ENCODE measurements at regions not wholly inside any gene's neighbourhood (a gene's known extent, or its start where the extent isn't known, plus 50 kb on each side); places are given as distances from the start of the nearest gene placed in this dataset.

DNA sequence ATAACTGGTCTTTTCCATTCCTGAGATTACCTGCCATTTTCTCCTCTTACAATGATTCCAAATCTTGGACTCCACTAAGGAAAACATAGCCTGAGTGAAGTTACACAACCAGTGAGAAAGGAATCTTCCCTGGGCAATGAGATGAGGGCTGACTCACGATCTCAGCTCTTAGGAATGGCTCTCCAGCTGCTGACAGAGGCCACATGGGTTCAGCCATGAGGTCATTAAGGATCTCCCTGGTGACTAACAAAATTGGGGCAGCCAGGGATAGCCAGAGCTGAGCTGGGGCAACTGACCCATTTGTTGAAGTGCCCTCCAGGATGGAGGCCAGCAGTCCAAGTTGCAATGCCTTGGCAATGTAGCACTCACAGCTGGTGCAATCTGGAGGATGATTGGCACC, 78.7 kb upstream of the MKLN1 start:
- DNase-seq (ENCODE audit: low read depth), result peak; percentile 70
- TF ChIP-seq, protein P1, sequence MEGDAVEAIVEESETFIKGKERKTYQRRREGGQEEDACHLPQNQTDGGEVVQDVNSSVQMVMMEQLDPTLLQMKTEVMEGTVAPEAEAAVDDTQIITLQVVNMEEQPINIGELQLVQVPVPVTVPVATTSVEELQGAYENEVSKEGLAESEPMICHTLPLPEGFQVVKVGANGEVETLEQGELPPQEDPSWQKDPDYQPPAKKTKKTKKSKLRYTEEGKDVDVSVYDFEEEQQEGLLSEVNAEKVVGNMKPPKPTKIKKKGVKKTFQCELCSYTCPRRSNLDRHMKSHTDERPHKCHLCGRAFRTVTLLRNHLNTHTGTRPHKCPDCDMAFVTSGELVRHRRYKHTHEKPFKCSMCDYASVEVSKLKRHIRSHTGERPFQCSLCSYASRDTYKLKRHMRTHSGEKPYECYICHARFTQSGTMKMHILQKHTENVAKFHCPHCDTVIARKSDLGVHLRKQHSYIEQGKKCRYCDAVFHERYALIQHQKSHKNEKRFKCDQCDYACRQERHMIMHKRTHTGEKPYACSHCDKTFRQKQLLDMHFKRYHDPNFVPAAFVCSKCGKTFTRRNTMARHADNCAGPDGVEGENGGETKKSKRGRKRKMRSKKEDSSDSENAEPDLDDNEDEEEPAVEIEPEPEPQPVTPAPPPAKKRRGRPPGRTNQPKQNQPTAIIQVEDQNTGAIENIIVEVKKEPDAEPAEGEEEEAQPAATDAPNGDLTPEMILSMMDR (conservative IDR thresholded peaks at IDR 0.05; ENCODE audit: low read depth, low read length), result no peak
- H3K4me3 ChIP-seq (ENCODE audit: low read length), result no peak overlapping the region

DNA sequence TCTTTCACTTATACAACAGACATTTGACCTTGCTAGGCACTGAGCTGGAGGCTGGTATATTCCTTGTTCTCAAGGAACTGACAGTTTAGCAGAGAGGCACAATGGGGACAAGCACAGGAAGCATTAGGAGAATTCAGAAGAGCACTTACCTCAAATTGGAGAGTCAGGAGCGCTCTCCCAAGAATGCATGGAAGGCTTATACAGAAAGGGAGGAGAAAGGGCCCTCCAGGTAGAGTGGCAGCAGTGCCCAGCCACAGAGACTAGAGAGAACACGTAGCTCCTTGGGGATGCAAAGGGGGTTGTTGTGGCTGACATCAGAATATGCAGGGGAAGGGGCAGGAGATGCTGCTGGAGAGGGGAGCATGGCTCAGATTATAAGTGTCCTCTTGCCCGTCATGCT, 78.2 kb upstream of the MKLN1 start:
- TF ChIP-seq, protein P1 (conservative IDR thresholded peaks at IDR 0.05; ENCODE audit: low read depth, low read length), result no peak
- no peak overlapping the region for H3K4me3 ChIP-seq (ENCODE audit: low read length)

DNA sequence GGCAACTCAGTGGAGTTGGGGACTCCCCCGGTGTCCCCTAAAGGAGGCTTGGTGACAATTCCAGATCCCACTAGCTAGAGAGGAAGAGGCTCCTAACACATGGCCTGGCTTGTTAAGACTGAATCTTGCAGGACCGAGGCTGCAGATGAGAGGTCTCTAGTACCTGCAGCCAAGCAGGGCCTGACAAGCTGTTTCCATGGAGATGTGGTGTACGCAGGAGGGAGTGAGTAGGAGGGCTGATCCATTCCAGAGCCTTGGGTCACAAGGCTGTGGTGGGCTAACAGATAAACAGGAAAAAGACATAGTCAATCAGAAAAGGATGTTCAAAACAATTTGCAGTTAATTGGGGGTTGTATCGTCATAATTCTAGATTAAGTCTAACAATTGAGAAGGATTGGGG, 77.3 kb upstream of the MKLN1 start:
- DNase-seq (ENCODE audit: low read depth), result peak; percentile 29
- no peak overlapping the region for H3K4me3 ChIP-seq (ENCODE audit: low read length)
- TF ChIP-seq, protein P1 (conservative IDR thresholded peaks at IDR 0.05; ENCODE audit: low read depth, low read length), result no peak

More for the DNA sequence above, 78.2 kb upstream of the MKLN1 start:
- DNase-seq (ENCODE audit: low read depth), result no peak

DNA sequence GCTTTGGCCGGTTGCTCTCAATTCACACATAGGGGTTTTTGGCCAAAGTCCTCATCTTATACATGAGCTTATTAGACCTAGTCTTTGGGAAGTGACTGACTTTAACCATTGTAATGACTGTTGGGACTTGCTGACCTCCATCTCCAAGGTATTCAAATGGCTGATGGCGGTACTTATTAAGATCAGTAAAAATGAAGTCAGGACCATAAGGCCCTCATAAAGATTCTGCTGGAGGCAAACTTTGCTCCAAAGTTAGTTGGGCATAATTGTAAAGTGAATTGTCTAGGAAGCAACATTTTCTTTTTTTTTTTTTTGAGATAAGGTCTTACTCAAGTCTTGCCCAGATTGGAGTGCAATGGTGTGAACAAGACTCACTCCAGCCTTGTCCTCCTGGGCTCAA, 76.3 kb upstream of the MKLN1 start:
- H3K4me3 ChIP-seq (ENCODE audit: low read length), result no peak overlapping the region
- TF ChIP-seq, protein P1 (conservative IDR thresholded peaks at IDR 0.05; ENCODE audit: low read depth, low read length), result no peak
- DNase-seq (ENCODE audit: low read depth), result no peak

DNA sequence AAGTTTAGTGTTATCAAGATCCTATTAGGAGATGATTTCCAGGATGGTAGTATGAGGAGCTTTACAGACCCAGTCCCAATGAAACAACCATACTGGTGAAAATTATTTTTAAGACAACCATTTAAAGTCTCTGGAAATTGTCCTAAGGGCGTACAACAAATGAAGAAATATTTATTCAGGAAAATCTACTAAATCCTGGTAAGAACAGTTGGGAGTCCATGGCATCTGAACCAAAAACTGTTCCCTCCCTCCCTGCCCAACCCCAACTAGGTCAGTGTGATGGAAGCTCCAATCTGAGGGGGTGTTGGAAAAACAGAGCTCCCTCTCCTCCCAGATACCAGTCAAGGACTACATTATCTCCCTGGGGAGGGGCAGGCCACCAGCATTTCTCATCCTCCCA, 74.7 kb upstream of the MKLN1 start:
- TF ChIP-seq, protein P1 (conservative IDR thresholded peaks at IDR 0.05; ENCODE audit: low read depth, low read length), result no peak
- no peak overlapping the region for H3K4me3 ChIP-seq (ENCODE audit: low read length)
- no peak for DNase-seq (ENCODE audit: low read depth)

DNA sequence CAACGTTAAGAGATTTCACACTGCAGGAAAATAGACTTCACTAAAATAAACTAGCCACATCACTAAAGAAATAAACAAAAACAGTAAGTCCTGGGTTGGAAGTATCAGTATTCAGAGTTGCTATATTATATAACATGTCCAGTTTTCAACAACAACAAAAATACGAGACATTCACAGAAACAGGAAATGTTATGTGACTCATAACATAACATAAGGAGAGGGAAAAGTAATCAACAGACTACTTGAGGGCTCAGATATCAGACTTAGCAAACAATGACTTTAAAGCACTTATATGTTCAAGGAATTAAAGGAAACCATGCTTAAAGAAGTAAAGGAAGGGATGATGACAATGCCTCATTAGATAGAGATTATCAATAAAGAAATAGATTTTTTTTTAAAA, 73.5 kb upstream of the MKLN1 start:
- DNase-seq (ENCODE audit: low read depth), result no peak
- H3K4me3 ChIP-seq (ENCODE audit: low read length), result no peak overlapping the region
- TF ChIP-seq, protein P1 (conservative IDR thresholded peaks at IDR 0.05; ENCODE audit: low read depth, low read length), result no peak

DNA sequence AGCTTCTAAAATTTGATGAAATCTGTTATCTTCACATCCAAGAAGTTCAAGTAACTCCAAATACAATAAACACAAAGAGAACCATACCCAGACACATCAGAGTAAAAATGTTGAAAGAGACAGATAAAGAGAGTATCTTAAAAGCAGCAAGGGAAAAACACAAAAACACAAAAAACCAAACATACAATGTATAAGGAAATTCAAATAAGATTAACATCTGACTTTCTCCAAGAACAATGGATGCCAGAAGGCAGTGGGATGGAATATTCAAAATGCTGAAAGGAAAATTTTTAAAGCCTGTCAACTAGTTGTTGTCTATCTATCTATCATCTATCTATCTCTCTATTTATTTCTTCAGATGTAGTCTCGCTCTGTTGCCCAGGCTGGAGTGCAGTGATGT, 72.4 kb upstream of the MKLN1 start:
- DNase-seq (ENCODE audit: low read depth), result no peak
- TF ChIP-seq, protein P1 (conservative IDR thresholded peaks at IDR 0.05; ENCODE audit: low read depth, low read length), result no peak
- no peak overlapping the region for H3K4me3 ChIP-seq (ENCODE audit: low read length)
